WTC11 (cell line): ENCODE measurements at regions not wholly inside any gene's neighbourhood (a gene's known extent, or its start where the extent isn't known, plus 50 kb on each side); places are given as distances from the start of the nearest gene placed in this dataset.

Experiments
- ATAC-seq: fragments of 200-7000 bp; cut with Tn5 transposase; 2 replicates; pipeline ENCODE4 v1.10.0; 2021; ENCODE audit warnings: mild to moderate bottlenecking, moderate library complexity
- CTCF ChIA-PET: fragments of 300-600 bp; sonication (Branson Sonifier 250); formaldehyde crosslinking; loops from one replicate; lab custom pipeline; 2021; ENCODE audit warnings: antibody characterized with exemption; lab: Charles Lee
- POLR2A ChIA-PET: fragments of 350-600 bp; sonication (Branson Sonifier 250); formaldehyde crosslinking; loops from one replicate; lab custom pipeline; 2021; ENCODE audit warnings: antibody characterized with exemption; lab: Charles Lee
- DNase-seq: peaks from one replicate; pipeline ENCODE4 v3.0.0; 2021; ENCODE audit warnings: low spot score
- H3K27ac Mint-ChIP-seq: 2 replicates; pipeline ENCODE4 v1.8.0; 2021; ENCODE audit warnings: mixed read lengths
- H3K27me3 Mint-ChIP-seq: 2 replicates; pipeline ENCODE4 v1.8.0; 2021; ENCODE audit warnings: low read depth, mild to moderate bottlenecking, moderate library complexity, mixed read lengths
- H3K36me3 Mint-ChIP-seq: 2 replicates; pipeline ENCODE4 v1.8.0; 2021; ENCODE audit warnings: mixed read lengths
- H3K4me1 Mint-ChIP-seq: 2 replicates; pipeline ENCODE4 v1.8.0; 2022; ENCODE audit warnings: mixed read lengths
- H3K4me3 Mint-ChIP-seq: 2 replicates; pipeline ENCODE4 v1.8.0; 2021; ENCODE audit warnings: mild to moderate bottlenecking, moderate library complexity, mixed read lengths
- H3K9me3 Mint-ChIP-seq: 2 replicates; pipeline ENCODE4 v1.8.0; 2021; ENCODE audit warnings: mixed read lengths
- CBFB ChIP-seq: sonication (generic); formaldehyde crosslinking; IDR thresholded peaks from 2 replicates; pipeline ENCODE4 v1.8.1; 2022; ENCODE audit warnings: mild to moderate bottlenecking, low read depth, missing genetic modification reagents
- CREM ChIP-seq: sonication (generic); formaldehyde crosslinking; IDR thresholded peaks from 2 replicates; pipeline ENCODE4 v1.8.1; 2022; ENCODE audit warnings: mild to moderate bottlenecking, missing genetic modification reagents, moderate library complexity
- ELF4 ChIP-seq: sonication (generic); formaldehyde crosslinking; IDR thresholded peaks from 2 replicates; pipeline ENCODE4 v1.8.1; 2022; ENCODE audit warnings: low read depth, mild to moderate bottlenecking, moderate library complexity, missing genetic modification reagents
- ESRRA ChIP-seq: sonication (generic); formaldehyde crosslinking; IDR thresholded peaks from 2 replicates; pipeline ENCODE4 v1.8.1; 2022; ENCODE audit warnings: mild to moderate bottlenecking, missing genetic modification reagents, borderline replicate concordance
- ETV6 ChIP-seq: sonication (generic); formaldehyde crosslinking; IDR thresholded peaks from 2 replicates; pipeline ENCODE4 v1.8.1; 2022; ENCODE audit warnings: mild to moderate bottlenecking, missing genetic modification reagents
- FOXJ3 ChIP-seq: sonication (generic); formaldehyde crosslinking; IDR thresholded peaks from 2 replicates; pipeline ENCODE4 v1.9.0; 2021; ENCODE audit warnings: missing genetic modification reagents, mild to moderate bottlenecking, borderline replicate concordance
- GRHL2 ChIP-seq: fragments of 250-450 bp; sonication (Bioruptor Pico); IDR thresholded peaks from 2 replicates; pipeline ENCODE4 v1.8.0; 2022; ENCODE audit warnings: mild to moderate bottlenecking, moderate library complexity; ENCODE audit not compliant: insufficient replicate concordance, severe bottlenecking
- MYBL2 ChIP-seq: sonication (generic); formaldehyde crosslinking; IDR thresholded peaks from 2 replicates; pipeline ENCODE4 v1.8.1; 2023; ENCODE audit warnings: mild to moderate bottlenecking, moderate library complexity, missing genetic modification reagents
- NR1H2 ChIP-seq: sonication (generic); formaldehyde crosslinking; IDR thresholded peaks from 2 replicates; pipeline ENCODE4 v1.9.0; 2021; ENCODE audit warnings: mild to moderate bottlenecking, moderate library complexity, missing genetic modification reagents
- RELA ChIP-seq: sonication (generic); formaldehyde crosslinking; IDR thresholded peaks from 2 replicates; pipeline ENCODE4 v1.8.1; 2022; ENCODE audit warnings: missing genetic modification reagents, mild to moderate bottlenecking, borderline replicate concordance
- TCF7 ChIP-seq: sonication (generic); formaldehyde crosslinking; IDR thresholded peaks from 2 replicates; pipeline ENCODE4 v1.8.0; 2022; ENCODE audit warnings: mild to moderate bottlenecking, low read depth, missing genetic modification reagents, moderate library complexity
- TP53 ChIP-seq: sonication (generic); formaldehyde crosslinking; IDR thresholded peaks from 2 replicates; pipeline ENCODE4 v1.8.1; 2023; ENCODE audit warnings: mild to moderate bottlenecking, missing genetic modification reagents
- ZNF416 ChIP-seq: fragments of 250-450 bp; sonication (Bioruptor Pico); IDR thresholded peaks from 2 replicates; pipeline ENCODE4 v1.9.0; 2021; ENCODE audit warnings: mild to moderate bottlenecking, inconsistent platforms
- TF ChIP-seq, protein P1 (sequence below): fragments of 250-450 bp; sonication (Bioruptor Pico); conservative IDR thresholded peaks from 2 replicates; pipeline ENCODE4 v1.9.0; 2021; ENCODE audit warnings: mild to moderate bottlenecking
- TF ChIP-seq, protein P2 (sequence below): sonication (generic); formaldehyde crosslinking; IDR thresholded peaks from 2 replicates; pipeline ENCODE4 v1.8.0; 2023; ENCODE audit warnings: mild to moderate bottlenecking, missing genetic modification reagents
- TF ChIP-seq, protein P3 (sequence below): fragments of 250-450 bp; sonication (Bioruptor Pico); IDR thresholded peaks from 2 replicates; pipeline ENCODE4 v1.9.0; 2021; ENCODE audit warnings: mild to moderate bottlenecking
- TF ChIP-seq, protein P4 (sequence below): sonication (generic); formaldehyde crosslinking; IDR thresholded peaks from 2 replicates; pipeline ENCODE4 v1.8.1; 2023; ENCODE audit warnings: mild to moderate bottlenecking, missing genetic modification reagents, moderate library complexity
- TF ChIP-seq, protein P5 (sequence below): sonication (generic); formaldehyde crosslinking; IDR thresholded peaks from 2 replicates; pipeline ENCODE4 v1.8.0; 2022; ENCODE audit warnings: missing genetic modification reagents

DNA sequence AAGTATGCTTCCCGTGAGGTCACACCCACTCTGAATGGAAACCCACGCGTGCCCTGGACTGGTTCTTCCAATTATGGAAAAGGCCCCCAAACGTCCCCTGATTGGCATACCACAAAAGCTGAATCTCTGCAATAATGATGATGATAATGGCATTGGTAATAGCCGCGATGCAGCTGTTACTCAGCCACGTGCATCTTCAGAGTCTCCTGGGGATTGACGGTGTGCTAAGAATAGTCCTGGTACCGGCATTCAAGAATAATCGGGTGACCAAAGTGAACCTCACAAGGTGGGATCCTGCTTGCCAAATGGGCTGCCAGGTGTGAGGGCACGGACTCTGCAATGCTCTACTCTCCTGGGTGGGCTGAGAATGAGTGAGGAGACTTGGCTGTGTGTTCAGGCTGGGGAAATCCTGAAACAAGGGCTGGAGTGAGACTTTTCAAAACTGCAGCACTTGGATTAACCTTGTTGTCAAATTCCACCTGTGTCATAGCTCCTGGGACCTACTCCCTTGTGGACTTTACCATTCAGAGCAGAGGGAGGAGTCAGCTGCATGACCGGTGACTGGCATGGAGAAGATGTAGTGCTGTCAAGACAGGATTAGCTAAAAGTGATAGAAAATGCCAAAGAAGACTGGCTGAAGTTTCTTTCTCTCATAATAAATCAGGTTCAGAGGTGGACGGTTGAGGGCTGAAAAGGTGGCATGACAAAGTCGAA is 615.4 kb downstream of the MID1IP1 start:
- CTCF ChIA-PET: no interaction called here
- ATAC-seq (no peak), DNase-seq (no peak)
- POLR2A ChIA-PET: no interaction called here
- no peak for TF ChIP-seq NR1H2 (CRISPR knock-in tag)
- TF ChIP-seq, protein P1, sequence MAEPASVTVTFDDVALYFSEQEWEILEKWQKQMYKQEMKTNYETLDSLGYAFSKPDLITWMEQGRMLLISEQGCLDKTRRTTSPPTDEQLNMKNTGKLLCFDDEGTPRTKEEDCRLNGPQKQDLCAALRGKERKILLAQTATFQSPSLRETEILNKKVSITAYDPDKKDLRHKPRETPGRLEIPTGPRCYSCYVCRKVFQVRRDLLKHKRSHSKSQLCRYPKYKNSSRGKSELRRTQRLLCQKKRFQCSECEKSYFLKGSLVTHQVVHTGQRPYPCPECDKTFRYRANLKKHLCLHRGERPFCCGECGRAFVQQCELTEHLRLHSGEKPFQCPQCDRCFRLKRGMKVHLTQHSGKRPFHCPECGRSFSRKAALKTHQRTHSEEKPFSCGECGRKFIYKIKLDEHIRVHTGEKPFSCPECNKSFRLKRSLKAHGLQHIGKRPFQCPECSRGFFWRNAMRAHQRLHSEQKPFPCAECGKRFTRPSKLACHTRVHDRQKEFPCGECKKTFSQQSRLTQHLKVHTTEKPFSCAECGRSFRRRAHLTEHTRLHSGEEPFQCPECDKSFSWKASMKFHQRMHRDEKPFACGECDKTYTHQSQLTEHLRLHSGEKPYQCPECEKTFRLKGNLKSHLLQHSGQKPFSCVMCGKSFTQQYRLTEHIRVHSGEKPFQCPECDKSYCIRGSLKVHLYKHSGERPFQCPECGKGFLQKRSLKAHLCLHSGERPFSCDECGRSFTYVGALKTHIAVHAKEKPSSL: no peak
- no peak for TF ChIP-seq ELF4
- no peak for TF ChIP-seq MYBL2 (CRISPR knock-in tag)
- TF ChIP-seq TCF7 (CRISPR knock-in tag): no peak
- no peak for TF ChIP-seq GRHL2 (CRISPR knock-in tag)
- TF ChIP-seq ZNF416: no peak
- TF ChIP-seq RELA: no peak
- TF ChIP-seq, protein P2, sequence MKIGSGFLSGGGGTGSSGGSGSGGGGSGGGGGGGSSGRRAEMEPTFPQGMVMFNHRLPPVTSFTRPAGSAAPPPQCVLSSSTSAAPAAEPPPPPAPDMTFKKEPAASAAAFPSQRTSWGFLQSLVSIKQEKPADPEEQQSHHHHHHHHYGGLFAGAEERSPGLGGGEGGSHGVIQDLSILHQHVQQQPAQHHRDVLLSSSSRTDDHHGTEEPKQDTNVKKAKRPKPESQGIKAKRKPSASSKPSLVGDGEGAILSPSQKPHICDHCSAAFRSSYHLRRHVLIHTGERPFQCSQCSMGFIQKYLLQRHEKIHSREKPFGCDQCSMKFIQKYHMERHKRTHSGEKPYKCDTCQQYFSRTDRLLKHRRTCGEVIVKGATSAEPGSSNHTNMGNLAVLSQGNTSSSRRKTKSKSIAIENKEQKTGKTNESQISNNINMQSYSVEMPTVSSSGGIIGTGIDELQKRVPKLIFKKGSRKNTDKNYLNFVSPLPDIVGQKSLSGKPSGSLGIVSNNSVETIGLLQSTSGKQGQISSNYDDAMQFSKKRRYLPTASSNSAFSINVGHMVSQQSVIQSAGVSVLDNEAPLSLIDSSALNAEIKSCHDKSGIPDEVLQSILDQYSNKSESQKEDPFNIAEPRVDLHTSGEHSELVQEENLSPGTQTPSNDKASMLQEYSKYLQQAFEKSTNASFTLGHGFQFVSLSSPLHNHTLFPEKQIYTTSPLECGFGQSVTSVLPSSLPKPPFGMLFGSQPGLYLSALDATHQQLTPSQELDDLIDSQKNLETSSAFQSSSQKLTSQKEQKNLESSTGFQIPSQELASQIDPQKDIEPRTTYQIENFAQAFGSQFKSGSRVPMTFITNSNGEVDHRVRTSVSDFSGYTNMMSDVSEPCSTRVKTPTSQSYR (CRISPR knock-in tag): no peak
- TF ChIP-seq CBFB (CRISPR knock-in tag): no peak
- Mint-ChIP-seq H3K36me3 (no peaks in the 10 kb centered on the region), H3K4me1 (peaks cover 17% of the 10 kb centered on the region), H3K4me3 (no peak overlapping the region), H3K9me3 (no peaks in the 10 kb centered on the region), H3K27ac (no peak overlapping the region), H3K27me3 (no peaks in the 10 kb centered on the region)

DNA sequence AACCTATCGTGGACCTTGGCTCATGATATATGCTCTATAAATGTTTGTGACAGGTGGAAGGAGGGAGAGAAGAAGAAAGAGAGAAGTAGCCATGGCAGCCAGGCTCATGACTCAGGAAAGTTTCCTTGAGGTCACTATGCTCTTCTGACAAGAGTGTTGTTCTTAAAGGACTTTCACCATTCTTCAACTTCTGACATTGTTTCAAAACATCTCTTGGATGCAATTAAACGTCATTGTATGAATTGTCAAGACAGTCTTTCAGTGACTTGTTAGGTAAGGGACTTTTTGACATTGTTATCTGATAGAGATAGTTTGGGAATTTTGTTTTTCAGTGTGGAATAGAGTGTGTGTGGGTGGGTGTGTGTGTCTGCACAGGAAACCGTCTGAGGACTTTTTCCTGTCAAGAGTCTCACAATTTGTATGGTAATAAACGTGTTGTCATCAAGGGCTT is 617.0 kb downstream of the MID1IP1 start:
- Mint-ChIP-seq H3K27ac (no peak overlapping the region), H3K27me3 (no peaks in the 10 kb centered on the region), H3K9me3 (no peaks in the 10 kb centered on the region), H3K4me1 (peaks cover 17% of the 10 kb centered on the region), H3K4me3 (no peak overlapping the region), H3K36me3 (no peaks in the 10 kb centered on the region)
- CTCF ChIA-PET: no interaction called here
- ATAC-seq (no peak), DNase-seq (no peak)
- TF ChIP-seq TCF7 (CRISPR knock-in tag) (no peak), CREM (CRISPR knock-in tag) (no peak), NR1H2 (CRISPR knock-in tag) (no peak), TP53 (CRISPR knock-in tag) (no peak), ETV6 (CRISPR knock-in tag) (no peak), FOXJ3 (CRISPR knock-in tag) (no peak), ESRRA (CRISPR knock-in tag) (no peak)
- TF ChIP-seq, protein P3, sequence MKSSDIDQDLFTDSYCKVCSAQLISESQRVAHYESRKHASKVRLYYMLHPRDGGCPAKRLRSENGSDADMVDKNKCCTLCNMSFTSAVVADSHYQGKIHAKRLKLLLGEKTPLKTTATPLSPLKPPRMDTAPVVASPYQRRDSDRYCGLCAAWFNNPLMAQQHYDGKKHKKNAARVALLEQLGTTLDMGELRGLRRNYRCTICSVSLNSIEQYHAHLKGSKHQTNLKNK: no peak
- TF ChIP-seq, protein P4, sequence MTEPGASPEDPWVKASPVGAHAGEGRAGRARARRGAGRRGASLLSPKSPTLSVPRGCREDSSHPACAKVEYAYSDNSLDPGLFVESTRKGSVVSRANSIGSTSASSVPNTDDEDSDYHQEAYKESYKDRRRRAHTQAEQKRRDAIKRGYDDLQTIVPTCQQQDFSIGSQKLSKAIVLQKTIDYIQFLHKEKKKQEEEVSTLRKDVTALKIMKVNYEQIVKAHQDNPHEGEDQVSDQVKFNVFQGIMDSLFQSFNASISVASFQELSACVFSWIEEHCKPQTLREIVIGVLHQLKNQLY (CRISPR knock-in tag): no peak
- TF ChIP-seq, protein P5, sequence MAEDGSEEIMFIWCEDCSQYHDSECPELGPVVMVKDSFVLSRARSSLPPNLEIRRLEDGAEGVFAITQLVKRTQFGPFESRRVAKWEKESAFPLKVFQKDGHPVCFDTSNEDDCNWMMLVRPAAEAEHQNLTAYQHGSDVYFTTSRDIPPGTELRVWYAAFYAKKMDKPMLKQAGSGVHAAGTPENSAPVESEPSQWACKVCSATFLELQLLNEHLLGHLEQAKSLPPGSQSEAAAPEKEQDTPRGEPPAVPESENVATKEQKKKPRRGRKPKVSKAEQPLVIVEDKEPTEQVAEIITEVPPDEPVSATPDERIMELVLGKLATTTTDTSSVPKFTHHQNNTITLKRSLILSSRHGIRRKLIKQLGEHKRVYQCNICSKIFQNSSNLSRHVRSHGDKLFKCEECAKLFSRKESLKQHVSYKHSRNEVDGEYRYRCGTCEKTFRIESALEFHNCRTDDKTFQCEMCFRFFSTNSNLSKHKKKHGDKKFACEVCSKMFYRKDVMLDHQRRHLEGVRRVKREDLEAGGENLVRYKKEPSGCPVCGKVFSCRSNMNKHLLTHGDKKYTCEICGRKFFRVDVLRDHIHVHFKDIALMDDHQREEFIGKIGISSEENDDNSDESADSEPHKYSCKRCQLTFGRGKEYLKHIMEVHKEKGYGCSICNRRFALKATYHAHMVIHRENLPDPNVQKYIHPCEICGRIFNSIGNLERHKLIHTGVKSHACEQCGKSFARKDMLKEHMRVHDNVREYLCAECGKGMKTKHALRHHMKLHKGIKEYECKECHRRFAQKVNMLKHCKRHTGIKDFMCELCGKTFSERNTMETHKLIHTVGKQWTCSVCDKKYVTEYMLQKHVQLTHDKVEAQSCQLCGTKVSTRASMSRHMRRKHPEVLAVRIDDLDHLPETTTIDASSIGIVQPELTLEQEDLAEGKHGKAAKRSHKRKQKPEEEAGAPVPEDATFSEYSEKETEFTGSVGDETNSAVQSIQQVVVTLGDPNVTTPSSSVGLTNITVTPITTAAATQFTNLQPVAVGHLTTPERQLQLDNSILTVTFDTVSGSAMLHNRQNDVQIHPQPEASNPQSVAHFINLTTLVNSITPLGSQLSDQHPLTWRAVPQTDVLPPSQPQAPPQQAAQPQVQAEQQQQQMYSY: no peak
- POLR2A ChIA-PET: no interaction called here
